Nephron progenitor cell (in vitro differentiated cells): ENCODE measurements at regions not wholly inside any gene's neighbourhood (a gene's known extent, or its start where the extent isn't known, plus 50 kb on each side); places are given as distances from the start of the nearest gene placed in this dataset.

Experiments
- DNase-seq: peaks from one replicate; pipeline ENCODE4 v3.0.0; 2021
- H3K27ac Mint-ChIP-seq: 2 replicates; pipeline ENCODE4 v1.8.0; 2021; ENCODE audit warnings: mild to moderate bottlenecking, moderate library complexity, mixed read lengths
- H3K27me3 Mint-ChIP-seq: 2 replicates; pipeline ENCODE4 v1.8.0; 2021; ENCODE audit warnings: mild to moderate bottlenecking, low read depth, mixed read lengths; ENCODE audit not compliant: poor library complexity
- H3K36me3 Mint-ChIP-seq: 2 replicates; pipeline ENCODE4 v1.8.0; 2021; ENCODE audit warnings: low read depth, mixed read lengths
- H3K4me1 Mint-ChIP-seq: 2 replicates; pipeline ENCODE4 v1.8.0; 2021; ENCODE audit warnings: mixed read lengths
- H3K4me3 Mint-ChIP-seq: 2 replicates; pipeline ENCODE4 v1.8.0; 2021; ENCODE audit warnings: mild to moderate bottlenecking, moderate library complexity, mixed read lengths
- H3K9me3 Mint-ChIP-seq: 2 replicates; pipeline ENCODE4 v1.8.0; 2021; ENCODE audit warnings: mild to moderate bottlenecking, moderate library complexity, mixed read lengths
- CTCF ChIP-seq: fragments of 200-600 bp; sonication (generic); IDR thresholded peaks from 2 replicates; pipeline ENCODE4 v1.5.0; 2021; ENCODE audit warnings: antibody characterized with exemption

DNA sequence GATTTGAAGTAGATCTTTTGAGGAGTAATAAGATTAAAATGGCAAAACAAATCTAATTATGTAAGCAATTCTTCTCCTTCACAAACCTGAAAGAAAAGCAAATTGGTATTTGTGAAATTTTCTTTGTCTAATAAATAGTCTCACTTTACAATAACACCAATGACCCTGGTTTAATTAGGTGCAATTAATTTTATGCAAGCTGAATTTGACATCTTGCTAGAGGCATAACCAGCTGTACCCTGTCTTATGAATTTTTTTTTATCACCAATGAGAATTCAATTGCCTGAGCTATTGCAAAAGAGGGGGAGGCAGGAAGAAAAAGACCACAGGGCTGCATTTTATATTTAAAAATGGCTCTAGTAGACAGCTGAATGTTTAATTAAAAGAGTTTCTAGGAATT is 113.5 kb upstream of the IL12A start:
- H3K9me3 Mint-ChIP-seq = no peaks in the 10 kb centered on the region

GRCh38 chr3:159877924-159878323 is 110.7 kb upstream of the IL12A start:
- peaks cover 23% of the 10 kb centered on the region for H3K4me1 Mint-ChIP-seq
- H3K4me3 Mint-ChIP-seq = no peak overlapping the region
- H3K36me3 Mint-ChIP-seq = no peaks in the 10 kb centered on the region
- no peak overlapping the region for H3K27ac Mint-ChIP-seq
- H3K27me3 Mint-ChIP-seq = no peaks in the 10 kb centered on the region
- H3K9me3 Mint-ChIP-seq = no peaks in the 10 kb centered on the region
- DNase-seq = no peak
- TF ChIP-seq CTCF = no peak

More for the DNA sequence above, 113.5 kb upstream of the IL12A start:
- peaks cover under 1% of the 10 kb centered on the region for H3K36me3 Mint-ChIP-seq
- no peak for DNase-seq
- no peaks in the 10 kb centered on the region for H3K27me3 Mint-ChIP-seq
- TF ChIP-seq CTCF = no peak
- H3K27ac Mint-ChIP-seq = no peak overlapping the region
- H3K4me1 Mint-ChIP-seq = peaks cover 9% of the 10 kb centered on the region
- no peak overlapping the region for H3K4me3 Mint-ChIP-seq

GRCh38 chr3:159879146-159879545 is 109.5 kb upstream of the IL12A start:
- no peak for DNase-seq
- Mint-ChIP-seq H3K27ac (no peak overlapping the region), H3K36me3 (no peaks in the 10 kb centered on the region), H3K4me3 (no peak overlapping the region), H3K9me3 (no peaks in the 10 kb centered on the region), H3K4me1 (peaks cover 35% of the 10 kb centered on the region), H3K27me3 (no peaks in the 10 kb centered on the region)
- TF ChIP-seq CTCF = no peak

- no peak for DNase-seq
- no peaks in the 10 kb centered on the region for H3K36me3 Mint-ChIP-seq
- TF ChIP-seq CTCF = no peak
- no peak overlapping the region for H3K27ac Mint-ChIP-seq
- H3K27me3 Mint-ChIP-seq = no peaks in the 10 kb centered on the region
- H3K4me1 Mint-ChIP-seq = peaks cover 37% of the 10 kb centered on the region
- H3K4me3 Mint-ChIP-seq = no peak overlapping the region
- no peaks in the 10 kb centered on the region for H3K9me3 Mint-ChIP-seq
Measured at GRCh38 chr3:159879598-159879997, 109.0 kb upstream of the IL12A start.

- H3K36me3 Mint-ChIP-seq = no peaks in the 10 kb centered on the region
- TF ChIP-seq CTCF = no peak
- H3K4me3 Mint-ChIP-seq = no peak overlapping the region
- DNase-seq = no peak
- no peaks in the 10 kb centered on the region for H3K9me3 Mint-ChIP-seq
- no peak overlapping the region for H3K27ac Mint-ChIP-seq
- H3K4me1 Mint-ChIP-seq = peaks cover 43% of the 10 kb centered on the region
- no peaks in the 10 kb centered on the region for H3K27me3 Mint-ChIP-seq
Measured at GRCh38 chr3:159881208-159881607, 107.4 kb upstream of the IL12A start.

- DNase-seq = no peak
- TF ChIP-seq CTCF = no peak
- Mint-ChIP-seq H3K4me1 (peaks cover 43% of the 10 kb centered on the region), H3K4me3 (no peak overlapping the region), H3K36me3 (no peaks in the 10 kb centered on the region), H3K9me3 (no peaks in the 10 kb centered on the region), H3K27me3 (no peaks in the 10 kb centered on the region), H3K27ac (no peak overlapping the region)
Measured at GRCh38 chr3:159881828-159882309, 106.8 kb upstream of the IL12A start.
